PC-9 (cell line): ENCODE measurements at regions not wholly inside any gene's neighbourhood (a gene's known extent, or its start where the extent isn't known, plus 50 kb on each side); places are given as distances from the start of the nearest gene placed in this dataset.

Experiments used
- EZH2 ChIP-seq: fragments of 200-600 bp; sonication (generic); IDR thresholded peaks from 2 replicates; pipeline ENCODE4 v1.8.0; 2017; ENCODE audit warnings: antibody characterized with exemption, low read depth
- TF ChIP-seq, protein P1 (sequence below): fragments of 200-600 bp; sonication (generic); conservative IDR thresholded peaks from 2 replicates; pipeline ENCODE4 v1.6.1; 2017; ENCODE audit warnings: mixed run types, antibody characterized with exemption, mild to moderate bottlenecking, moderate library complexity

GRCh38 chr2:22420076-22420475, 964.9 kb upstream of the KLHL29 start:
- TF ChIP-seq, protein P1, sequence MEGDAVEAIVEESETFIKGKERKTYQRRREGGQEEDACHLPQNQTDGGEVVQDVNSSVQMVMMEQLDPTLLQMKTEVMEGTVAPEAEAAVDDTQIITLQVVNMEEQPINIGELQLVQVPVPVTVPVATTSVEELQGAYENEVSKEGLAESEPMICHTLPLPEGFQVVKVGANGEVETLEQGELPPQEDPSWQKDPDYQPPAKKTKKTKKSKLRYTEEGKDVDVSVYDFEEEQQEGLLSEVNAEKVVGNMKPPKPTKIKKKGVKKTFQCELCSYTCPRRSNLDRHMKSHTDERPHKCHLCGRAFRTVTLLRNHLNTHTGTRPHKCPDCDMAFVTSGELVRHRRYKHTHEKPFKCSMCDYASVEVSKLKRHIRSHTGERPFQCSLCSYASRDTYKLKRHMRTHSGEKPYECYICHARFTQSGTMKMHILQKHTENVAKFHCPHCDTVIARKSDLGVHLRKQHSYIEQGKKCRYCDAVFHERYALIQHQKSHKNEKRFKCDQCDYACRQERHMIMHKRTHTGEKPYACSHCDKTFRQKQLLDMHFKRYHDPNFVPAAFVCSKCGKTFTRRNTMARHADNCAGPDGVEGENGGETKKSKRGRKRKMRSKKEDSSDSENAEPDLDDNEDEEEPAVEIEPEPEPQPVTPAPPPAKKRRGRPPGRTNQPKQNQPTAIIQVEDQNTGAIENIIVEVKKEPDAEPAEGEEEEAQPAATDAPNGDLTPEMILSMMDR: no peak
- TF ChIP-seq EZH2: no peak
